ENCODE measurements at regions not wholly inside any gene's neighbourhood (a gene's known extent, or its start where the extent isn't known, plus 50 kb on each side); places are given as distances from the start of the nearest gene placed in this dataset.
"Not testable (repeated sequence)": the region's sequence is repeated elsewhere in the genome, so short reads cannot be mapped to it uniquely, and the experiment has no call there.

DNA sequence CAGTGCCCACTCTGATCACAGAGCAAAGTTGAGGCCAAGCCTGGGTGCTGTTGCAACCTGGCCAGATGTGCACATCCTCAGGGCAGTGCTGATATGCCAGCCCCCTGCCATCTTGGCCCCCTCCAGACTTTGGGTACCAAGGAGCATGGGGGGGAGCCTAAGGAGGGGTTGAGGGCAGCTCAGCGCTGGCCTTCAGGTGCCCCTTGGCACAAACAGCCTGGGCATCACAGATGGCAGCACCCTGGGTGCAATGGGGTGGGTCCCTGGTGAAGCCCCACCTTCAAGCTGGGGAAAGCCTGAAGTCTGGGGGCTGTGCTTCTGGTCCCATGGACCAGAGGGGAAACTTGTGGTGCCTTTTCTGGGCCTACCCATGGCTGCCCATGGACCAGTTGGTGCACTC is 163.0 kb downstream of the FAM47A start:
- no CpG with 5 or more reads among the region's 1 CpG for WGBS, 2 donors (ENCODE audit: extremely low coverage in 2 of 2, insufficient read length in 2 of 2, insufficient replicate concordance in 1 of 2)
- Histone ChIP-seq H4K8ac (ENCODE audit: low read depth, low read length) (no peak overlapping the region), H3K79me1 (ENCODE audit: low read depth, low read length) (no peaks in the 10 kb centered on the region), H3K18ac (ENCODE audit: low read length) (no peak overlapping the region), H2BK15ac (ENCODE audit: low read length) (no peak overlapping the region), H3K9ac (ENCODE audit: low read depth, low read length, poor library complexity) (no peak overlapping the region), H3K4me1 (ENCODE audit: control insufficient read depth in 2 of 2, insufficient read depth in 1 of 2, low read depth in 1 of 2, low read length in 2 of 2) (no peaks in the 10 kb centered on the region), H2AFZ (ENCODE audit: low read length) (no peak overlapping the region), H3K14ac (ENCODE audit: low read length) (no peak overlapping the region), H3K9me3 (replicated peaks in 1 of 2; ENCODE audit: control insufficient read depth in 2 of 2, insufficient read depth in 1 of 2, low read depth in 1 of 2, low read length in 2 of 2) (no peaks in the 10 kb centered on the region), H3K27me3 (ENCODE audit: control insufficient read depth in 3 of 3, insufficient read depth in 3 of 3, low read depth in 1 of 3, low read length in 3 of 3) (no peaks in the 10 kb centered on the region), H3K4me2 (ENCODE audit: insufficient read depth, low read length, poor library complexity, severe bottlenecking) (no peak overlapping the region), H3K27ac (replicated peaks; ENCODE audit: low read length) (no peak overlapping the region), H3K23ac (ENCODE audit: low read depth, low read length, poor library complexity) (no peak overlapping the region), H4K91ac (ENCODE audit: low read depth, low read length, poor library complexity) (no peak overlapping the region), H2AK5ac (ENCODE audit: low read depth, low read length) (no peak overlapping the region), H3K4ac (ENCODE audit: low read length) (no peak overlapping the region), H2BK5ac (ENCODE audit: low read length) (no peak overlapping the region), H3K36me3 (replicated peaks in 1 of 2; ENCODE audit: control insufficient read depth in 2 of 2, insufficient read depth in 2 of 2, low read length in 2 of 2) (no peaks in the 10 kb centered on the region), H2BK12ac (ENCODE audit: low read length) (no peak overlapping the region), H3K4me3 (ENCODE audit: low read length in 2 of 2) (no peak overlapping the region), H2BK120ac (ENCODE audit: low read depth, low read length) (no peak overlapping the region)
- DNase-seq (ENCODE audit: low spot score): no peak

DNA sequence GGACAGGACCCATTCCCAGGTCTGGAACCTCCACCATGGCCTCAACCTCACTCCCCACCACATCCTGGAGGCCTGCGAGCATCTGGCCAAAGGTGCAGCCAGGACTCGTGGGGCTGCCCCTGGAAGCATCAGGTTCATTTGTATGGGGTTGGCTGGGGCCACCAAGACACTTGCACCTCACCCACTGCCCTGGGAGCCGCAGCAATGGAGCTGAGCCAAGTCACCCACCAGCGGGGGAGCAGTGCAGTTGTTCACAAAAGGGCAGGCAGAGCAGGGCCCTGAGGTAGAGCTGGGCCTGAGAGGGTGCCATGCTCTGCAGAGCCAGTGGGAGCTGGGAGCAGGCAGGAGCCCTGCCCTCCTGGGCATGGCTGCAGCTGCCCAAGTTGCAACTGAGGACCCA is 163.5 kb downstream of the FAM47A start:
- H3K4me3 ChIP-seq (ENCODE audit: low read length in 2 of 2): no peak overlapping the region
- H3K9me3 ChIP-seq (replicated peaks in 1 of 2; ENCODE audit: control insufficient read depth in 2 of 2, insufficient read depth in 1 of 2, low read depth in 1 of 2, low read length in 2 of 2): no peaks in the 10 kb centered on the region
- no peak overlapping the region for H4K91ac ChIP-seq (ENCODE audit: low read depth, low read length, poor library complexity)
- H3K23ac ChIP-seq (ENCODE audit: low read depth, low read length, poor library complexity): no peak overlapping the region
- no peak overlapping the region for H2BK15ac ChIP-seq (ENCODE audit: low read length)
- no peak overlapping the region for H2BK120ac ChIP-seq (ENCODE audit: low read depth, low read length)
- no peaks in the 10 kb centered on the region for H3K79me1 ChIP-seq (ENCODE audit: low read depth, low read length)
- H3K4me2 ChIP-seq (ENCODE audit: insufficient read depth, low read length, poor library complexity, severe bottlenecking): no peak overlapping the region
- WGBS, 2 donors (ENCODE audit: extremely low coverage in 2 of 2, insufficient read length in 2 of 2, insufficient replicate concordance in 1 of 2): no CpG with 5 or more reads among the region's 4 CpGs
- no peak overlapping the region for H2AK5ac ChIP-seq (ENCODE audit: low read depth, low read length)
- no peak for DNase-seq (ENCODE audit: low spot score)
- no peaks in the 10 kb centered on the region for H3K36me3 ChIP-seq (replicated peaks in 1 of 2; ENCODE audit: control insufficient read depth in 2 of 2, insufficient read depth in 2 of 2, low read length in 2 of 2)
- H3K27ac ChIP-seq (replicated peaks; ENCODE audit: low read length): no peak overlapping the region
- H2BK5ac ChIP-seq (ENCODE audit: low read length): no peak overlapping the region
- H4K8ac ChIP-seq (ENCODE audit: low read depth, low read length): no peak overlapping the region
- H3K18ac ChIP-seq (ENCODE audit: low read length): no peak overlapping the region
- H3K4ac ChIP-seq (ENCODE audit: low read length): no peak overlapping the region
- no peak overlapping the region for H3K14ac ChIP-seq (ENCODE audit: low read length)
- no peak overlapping the region for H2AFZ ChIP-seq (ENCODE audit: low read length)
- no peaks in the 10 kb centered on the region for H3K27me3 ChIP-seq (ENCODE audit: control insufficient read depth in 3 of 3, insufficient read depth in 3 of 3, low read depth in 1 of 3, low read length in 3 of 3)
- H3K4me1 ChIP-seq (ENCODE audit: control insufficient read depth in 2 of 2, insufficient read depth in 1 of 2, low read depth in 1 of 2, low read length in 2 of 2): no peaks in the 10 kb centered on the region
- no peak overlapping the region for H2BK12ac ChIP-seq (ENCODE audit: low read length)
- no peak overlapping the region for H3K9ac ChIP-seq (ENCODE audit: low read depth, low read length, poor library complexity)

DNA sequence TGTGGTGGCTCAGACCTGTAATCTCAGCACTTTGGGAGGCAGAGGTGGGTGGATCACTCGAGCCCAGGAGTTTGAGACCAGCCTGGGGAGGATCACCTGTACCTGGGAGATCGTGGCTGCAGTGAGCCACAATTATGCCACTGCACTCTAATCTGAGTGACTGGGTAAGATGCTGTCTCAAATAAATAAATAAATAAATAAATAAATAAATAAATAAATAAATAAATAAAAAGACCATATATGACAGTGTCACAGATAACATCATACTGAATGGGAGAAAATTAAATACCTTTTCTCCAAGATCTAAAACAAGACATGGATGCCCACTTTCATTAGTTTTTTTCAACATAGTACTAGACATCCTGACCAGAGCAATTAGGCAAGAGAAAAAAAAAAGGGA is 182.8 kb downstream of the FAM47A start:
- Histone ChIP-seq H3K23ac (ENCODE audit: low read depth, low read length, poor library complexity) (no peak overlapping the region), H2BK120ac (ENCODE audit: low read depth, low read length) (no peak overlapping the region), H4K91ac (ENCODE audit: low read depth, low read length, poor library complexity) (no peak overlapping the region), H2AFZ (ENCODE audit: low read length) (no peak overlapping the region), H3K4me2 (ENCODE audit: insufficient read depth, low read length, poor library complexity, severe bottlenecking) (no peak overlapping the region), H2BK12ac (ENCODE audit: low read length) (no peak overlapping the region), H3K4me3 (ENCODE audit: low read length in 2 of 2) (no peak overlapping the region), H3K4me1 (ENCODE audit: control insufficient read depth in 2 of 2, insufficient read depth in 1 of 2, low read depth in 1 of 2, low read length in 2 of 2) (no peaks in the 10 kb centered on the region), H3K9ac (ENCODE audit: low read depth, low read length, poor library complexity) (no peak overlapping the region), H2BK5ac (ENCODE audit: low read length) (no peak overlapping the region), H2AK5ac (ENCODE audit: low read depth, low read length) (no peak overlapping the region), H3K14ac (ENCODE audit: low read length) (no peak overlapping the region), H3K4ac (ENCODE audit: low read length) (no peak overlapping the region), H3K36me3 (replicated peaks in 1 of 2; ENCODE audit: control insufficient read depth in 2 of 2, insufficient read depth in 2 of 2, low read length in 2 of 2) (no peaks in the 10 kb centered on the region), H3K27ac (replicated peaks; ENCODE audit: low read length) (no peak overlapping the region), H3K27me3 (ENCODE audit: control insufficient read depth in 3 of 3, insufficient read depth in 3 of 3, low read depth in 1 of 3, low read length in 3 of 3) (no peaks in the 10 kb centered on the region), H3K79me1 (ENCODE audit: low read depth, low read length) (no peaks in the 10 kb centered on the region), H3K9me3 (replicated peaks in 1 of 2; ENCODE audit: control insufficient read depth in 2 of 2, insufficient read depth in 1 of 2, low read depth in 1 of 2, low read length in 2 of 2) (no peaks in the 10 kb centered on the region), H2BK15ac (ENCODE audit: low read length) (no peak overlapping the region), H4K8ac (ENCODE audit: low read depth, low read length) (no peak overlapping the region), H3K18ac (ENCODE audit: low read length) (no peak overlapping the region)
- no CpG with 5 or more reads among the region's 2 CpGs for WGBS, 2 donors (ENCODE audit: extremely low coverage in 2 of 2, insufficient read length in 2 of 2, insufficient replicate concordance in 1 of 2)
- DNase-seq (ENCODE audit: low spot score): no peak

DNA sequence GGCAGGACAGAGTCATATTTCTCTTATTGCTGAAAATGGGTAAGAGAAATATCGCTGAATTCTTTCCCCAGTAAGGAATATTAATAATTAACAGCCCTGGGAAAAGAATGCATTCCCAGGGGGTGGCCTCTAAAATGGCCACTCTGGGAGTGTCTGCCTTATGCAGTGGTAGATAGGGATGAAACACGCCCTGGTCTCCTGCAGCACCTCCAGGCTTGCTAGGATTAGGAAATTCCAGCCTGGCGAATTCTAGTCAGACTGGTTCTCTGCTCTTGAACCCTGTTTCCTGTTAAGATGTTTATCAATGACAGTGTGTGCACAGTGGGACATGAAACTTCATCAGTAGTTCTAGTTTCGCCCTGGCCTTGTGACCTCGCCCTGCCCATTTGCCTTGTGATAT is 205.9 kb downstream of the FAM47A start:
- H2AK5ac ChIP-seq (ENCODE audit: low read depth, low read length); H3K18ac ChIP-seq (ENCODE audit: low read length); H3K23ac ChIP-seq (ENCODE audit: low read depth, low read length, poor library complexity); H3K4ac ChIP-seq (ENCODE audit: low read length); H3K14ac ChIP-seq (ENCODE audit: low read length); H4K8ac ChIP-seq (ENCODE audit: low read depth, low read length); H2AFZ ChIP-seq (ENCODE audit: low read length); H3K9ac ChIP-seq (ENCODE audit: low read depth, low read length, poor library complexity); H2BK15ac ChIP-seq (ENCODE audit: low read length); H3K79me1 ChIP-seq (ENCODE audit: low read depth, low read length); H4K91ac ChIP-seq (ENCODE audit: low read depth, low read length, poor library complexity); H2BK5ac ChIP-seq (ENCODE audit: low read length); H3K27me3 ChIP-seq (ENCODE audit: control insufficient read depth in 3 of 3, insufficient read depth in 3 of 3, low read depth in 1 of 3, low read length in 3 of 3); H2BK12ac ChIP-seq (ENCODE audit: low read length); H3K4me1 ChIP-seq (ENCODE audit: control insufficient read depth in 2 of 2, insufficient read depth in 1 of 2, low read depth in 1 of 2, low read length in 2 of 2); H3K9me3 ChIP-seq (replicated peaks in 1 of 2; ENCODE audit: control insufficient read depth in 2 of 2, insufficient read depth in 1 of 2, low read depth in 1 of 2, low read length in 2 of 2); H3K36me3 ChIP-seq (replicated peaks in 1 of 2; ENCODE audit: control insufficient read depth in 2 of 2, insufficient read depth in 2 of 2, low read length in 2 of 2); DNase-seq (ENCODE audit: low spot score); H2BK120ac ChIP-seq (ENCODE audit: low read depth, low read length); H3K4me2 ChIP-seq (ENCODE audit: insufficient read depth, low read length, poor library complexity, severe bottlenecking); H3K27ac ChIP-seq (replicated peaks; ENCODE audit: low read length); H3K4me3 ChIP-seq (ENCODE audit: low read length in 2 of 2): not testable (repeated sequence)
- no CpG with 5 or more reads among the region's 5 CpGs for WGBS, 2 donors (ENCODE audit: extremely low coverage in 2 of 2, insufficient read length in 2 of 2, insufficient replicate concordance in 1 of 2)
